Mesendoderm (in vitro differentiated cells): ENCODE measurements at regions not wholly inside any gene's neighbourhood (a gene's known extent, or its start where the extent isn't known, plus 50 kb on each side); places are given as distances from the start of the nearest gene placed in this dataset.
"Not testable (repeated sequence)": the region's sequence is repeated elsewhere in the genome, so short reads cannot be mapped to it uniquely, and the experiment has no call there.

Experiments
- DNase-seq: peaks from one replicate; pipeline ENCODE4 v3.0.0; 2013
- H2AK5ac ChIP-seq: 2 replicates; pipeline ENCODE4 v1.6.1; 2013; ENCODE audit warnings: low read length, inconsistent platforms
- H2BK120ac ChIP-seq: 2 replicates; pipeline ENCODE4 v1.6.1; 2013; ENCODE audit warnings: low read depth, mild to moderate bottlenecking, low read length, moderate library complexity, mixed read lengths
- H2BK15ac ChIP-seq: replicated peaks from 2 replicates; pipeline ENCODE4 v1.6.1; 2013; ENCODE audit warnings: low read depth, mild to moderate bottlenecking, moderate library complexity
- H2BK5ac ChIP-seq: 2 replicates; pipeline ENCODE4 v1.6.1; 2013; ENCODE audit warnings: low read length, inconsistent platforms
- H3K18ac ChIP-seq: 2 replicates; pipeline ENCODE4 v1.6.1; 2013; ENCODE audit warnings: mild to moderate bottlenecking, low read length, mixed read lengths
- H3K23ac ChIP-seq: one replicate; pipeline ENCODE4 v1.6.1; 2013; ENCODE audit warnings: low read length
- H3K27ac ChIP-seq: 2 replicates; pipeline ENCODE4 v1.5.1; 2013; ENCODE audit warnings: low read depth, mild to moderate bottlenecking, inconsistent platforms, low read length, moderate library complexity
- H3K27me3 ChIP-seq: 2 replicates; pipeline ENCODE4 v1.6.1; 2013; ENCODE audit warnings: low read length, control low read depth, mild to moderate bottlenecking, inconsistent platforms; ENCODE audit not compliant: insufficient read depth, poor library complexity
- H3K36me3 ChIP-seq: 2 replicates; pipeline ENCODE4 v1.6.1; 2013; ENCODE audit warnings: low read length, inconsistent platforms; ENCODE audit not compliant: control insufficient read depth, insufficient read depth
- H3K4ac ChIP-seq: one replicate; pipeline ENCODE4 v1.6.1; 2013; ENCODE audit warnings: low read depth, mild to moderate bottlenecking, low read length, moderate library complexity
- H3K4me1 ChIP-seq: 2 replicates; pipeline ENCODE4 v1.6.1; 2013; ENCODE audit warnings: low read depth, low read length, inconsistent platforms; ENCODE audit not compliant: control insufficient read depth
- H3K4me2 ChIP-seq: 2 replicates; pipeline ENCODE4 v1.6.1; 2013; ENCODE audit warnings: low read length
- H3K4me3 ChIP-seq: 2 replicates; pipeline ENCODE4 v1.5.1; 2013; ENCODE audit warnings: mild to moderate bottlenecking, low read length
- H3K56ac ChIP-seq: one replicate; pipeline ENCODE4 v1.6.1; 2013; ENCODE audit warnings: low read length
- H3K79me1 ChIP-seq: 2 replicates; pipeline ENCODE4 v1.6.1; 2013; ENCODE audit warnings: low read length, inconsistent platforms
- H3K79me2 ChIP-seq: 2 replicates; pipeline ENCODE4 v1.6.1; 2013; ENCODE audit warnings: mild to moderate bottlenecking, low read length; ENCODE audit not compliant: control insufficient read depth, insufficient read depth
- H3K9ac ChIP-seq: 2 replicates; pipeline ENCODE4 v1.6.1; 2013; ENCODE audit warnings: low read length, inconsistent platforms
- H4K5ac ChIP-seq: one replicate; pipeline ENCODE4 v1.6.1; 2013; ENCODE audit warnings: low read length
- H4K8ac ChIP-seq: one replicate; pipeline ENCODE4 v1.6.1; 2013; ENCODE audit warnings: low read depth, mild to moderate bottlenecking, control low read depth, low read length, moderate library complexity
- WGBS: extraction: QIAGEN DNeasy Blood & Tissue Kit; methylation state at CpG from one replicate; pipeline ENCODE4 v1.1.7; 2013; ENCODE audit warnings: low lambda C conversion rate, missing lambda C conversion rate; ENCODE audit not compliant: insufficient coverage; ENCODE audit errors: extremely low coverage; 5-methylcytosine and 5-hydroxymethylcytosine counted together

DNA sequence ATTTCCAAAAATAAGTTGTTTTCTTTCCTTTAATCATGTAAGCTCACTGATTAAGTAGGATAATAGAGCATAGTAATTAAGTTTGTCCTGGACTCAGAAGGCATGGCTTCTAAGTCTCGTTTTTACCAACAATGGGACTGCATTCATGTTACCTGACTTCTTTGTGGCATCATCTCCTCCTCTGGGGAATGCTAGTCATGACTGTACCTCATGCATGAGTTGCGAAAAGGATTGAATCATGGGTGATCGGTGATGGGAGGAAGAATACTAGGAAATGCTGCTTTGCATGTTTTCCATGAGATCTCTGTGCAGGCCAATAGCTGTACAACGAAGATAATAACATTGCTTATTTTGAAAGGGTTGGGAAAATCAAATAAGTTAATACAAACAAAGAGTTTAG lies 981.6 kb downstream of the CNTNAP5 start:
- H3K4me2 ChIP-seq: no peak overlapping the region
- WGBS: no CpG with 5 or more reads among the region's 4 CpGs
- H3K4me3 ChIP-seq: no peak overlapping the region
- no peaks in the 10 kb centered on the region for H3K79me1 ChIP-seq
- H3K4me1 ChIP-seq: no peaks in the 10 kb centered on the region
- H3K18ac ChIP-seq: no peak overlapping the region
- H3K36me3 ChIP-seq: no peaks in the 10 kb centered on the region
- H3K79me2 ChIP-seq: no peaks in the 10 kb centered on the region
- no peak overlapping the region for H2BK120ac ChIP-seq
- H3K27ac ChIP-seq: no peak overlapping the region
- H3K56ac ChIP-seq: no peak overlapping the region
- DNase-seq: no peak
- H3K23ac ChIP-seq: no peak overlapping the region
- no peak overlapping the region for H4K5ac ChIP-seq
- H2AK5ac ChIP-seq: no peak overlapping the region
- no peak overlapping the region for H2BK5ac ChIP-seq
- H3K27me3 ChIP-seq: no peaks in the 10 kb centered on the region
- H3K4ac ChIP-seq: no peak overlapping the region
- no peak overlapping the region for H3K9ac ChIP-seq
- no peak overlapping the region for H4K8ac ChIP-seq
- no peak overlapping the region for H2BK15ac ChIP-seq

- not testable (repeated sequence) for H2BK15ac ChIP-seq, H2BK120ac ChIP-seq, H3K9ac ChIP-seq, H3K79me1 ChIP-seq, H3K56ac ChIP-seq, H3K27me3 ChIP-seq, H3K27ac ChIP-seq, H3K4me3 ChIP-seq, H3K36me3 ChIP-seq, DNase-seq, H3K4me2 ChIP-seq, H4K5ac ChIP-seq, H3K18ac ChIP-seq, H3K4me1 ChIP-seq, H4K8ac ChIP-seq, H2BK5ac ChIP-seq, H3K79me2 ChIP-seq, H3K23ac ChIP-seq, H3K4ac ChIP-seq, H2AK5ac ChIP-seq
- no CpG with 5 or more reads among the region's 4 CpGs for WGBS
Observed at GRCh38 chr2:125028721-125029120, 1003.6 kb downstream of the CNTNAP5 start.

- no CpG with 5 or more reads among the region's 1 CpG for WGBS
- H4K8ac ChIP-seq: no peak overlapping the region
- H3K4ac ChIP-seq: no peak overlapping the region
- no peaks in the 10 kb centered on the region for H3K27me3 ChIP-seq
- H4K5ac ChIP-seq: no peak overlapping the region
- H2BK15ac ChIP-seq: no peak overlapping the region
- H2AK5ac ChIP-seq: no peak overlapping the region
- H2BK5ac ChIP-seq: no peak overlapping the region
- no peaks in the 10 kb centered on the region for H3K79me1 ChIP-seq
- no peaks in the 10 kb centered on the region for H3K36me3 ChIP-seq
- H2BK120ac ChIP-seq: no peak overlapping the region
- no peak overlapping the region for H3K4me3 ChIP-seq
- H3K23ac ChIP-seq: no peak overlapping the region
- H3K18ac ChIP-seq: no peak overlapping the region
- H3K4me2 ChIP-seq: no peak overlapping the region
- H3K9ac ChIP-seq: no peak overlapping the region
- no peak for DNase-seq
- no peaks in the 10 kb centered on the region for H3K79me2 ChIP-seq
- no peak overlapping the region for H3K56ac ChIP-seq
- H3K4me1 ChIP-seq: no peaks in the 10 kb centered on the region
- no peak overlapping the region for H3K27ac ChIP-seq
Observed at GRCh38 chr2:125033871-125034270, 1008.8 kb downstream of the CNTNAP5 start.

DNA sequence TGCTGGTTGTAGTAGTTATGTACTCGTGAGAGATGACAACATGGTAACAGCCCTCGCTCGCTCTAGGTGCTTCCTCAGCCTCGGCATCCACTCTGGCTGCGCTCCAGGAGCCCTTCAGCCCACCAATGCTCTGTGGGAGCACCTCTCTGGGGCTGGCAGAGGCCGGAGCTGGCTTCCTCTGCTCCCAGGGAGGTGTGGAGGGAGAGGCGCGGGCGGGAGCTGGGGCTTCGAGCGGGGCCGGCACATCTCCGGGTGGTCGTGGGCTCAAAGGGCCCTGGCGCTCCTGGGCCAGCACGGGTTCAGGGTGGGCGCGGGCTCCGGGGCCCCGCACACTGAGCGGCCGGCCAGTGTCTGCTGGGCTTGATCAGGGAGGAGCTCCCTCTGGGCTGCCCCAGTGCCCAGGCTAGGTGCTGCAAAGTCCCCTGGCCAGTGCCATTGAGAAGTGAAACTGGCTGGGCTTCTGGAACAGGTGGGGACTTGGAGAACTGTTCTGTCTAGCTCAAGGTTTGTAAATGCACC lies 1012.1 kb downstream of the CNTNAP5 start:
- no CpG with 5 or more reads among the region's 22 CpGs for WGBS
- H3K27me3 ChIP-seq: no peaks in the 10 kb centered on the region
- H3K9ac ChIP-seq: no peak overlapping the region
- no peaks in the 10 kb centered on the region for H3K79me2 ChIP-seq
- H3K56ac ChIP-seq: no peak overlapping the region
- no peaks in the 10 kb centered on the region for H3K4me1 ChIP-seq
- no peak overlapping the region for H3K18ac ChIP-seq
- no peak overlapping the region for H3K23ac ChIP-seq
- H4K8ac ChIP-seq: no peak overlapping the region
- no peaks in the 10 kb centered on the region for H3K79me1 ChIP-seq
- H2AK5ac ChIP-seq: no peak overlapping the region
- no peak overlapping the region for H2BK15ac ChIP-seq
- H3K36me3 ChIP-seq: no peaks in the 10 kb centered on the region
- H3K4me3 ChIP-seq: no peak overlapping the region
- no peak overlapping the region for H3K27ac ChIP-seq
- no peak overlapping the region for H2BK5ac ChIP-seq
- H3K4ac ChIP-seq: no peak overlapping the region
- no peak overlapping the region for H3K4me2 ChIP-seq
- no peak for DNase-seq
- no peak overlapping the region for H2BK120ac ChIP-seq
- no peak overlapping the region for H4K5ac ChIP-seq

- no peak overlapping the region for H2BK5ac ChIP-seq
Observed at GRCh38 chr2:125041846-125042245, 1016.8 kb downstream of the CNTNAP5 start.

GRCh38 chr2:125042727-125043126 lies 1017.6 kb downstream of the CNTNAP5 start:
- Histone ChIP-seq H3K79me1 (no peaks in the 10 kb centered on the region), H3K23ac (no peak overlapping the region), H3K4me3 (no peak overlapping the region), H3K4me2 (no peak overlapping the region), H4K8ac (no peak overlapping the region), H2BK120ac (no peak overlapping the region), H3K79me2 (no peaks in the 10 kb centered on the region), H3K36me3 (no peaks in the 10 kb centered on the region), H4K5ac (no peak overlapping the region), H3K9ac (no peak overlapping the region), H3K27me3 (no peaks in the 10 kb centered on the region), H2AK5ac (no peak overlapping the region), H3K4me1 (no peaks in the 10 kb centered on the region), H3K56ac (no peak overlapping the region), H3K18ac (no peak overlapping the region), H2BK5ac (no peak overlapping the region), H3K4ac (no peak overlapping the region), H2BK15ac (no peak overlapping the region), H3K27ac (no peak overlapping the region)
- DNase-seq: no peak

More at GRCh38 chr2:125041846-125042245, 1016.8 kb downstream of the CNTNAP5 start:
- Histone ChIP-seq H3K79me1 (no peaks in the 10 kb centered on the region), H4K8ac (no peak overlapping the region), H3K4me2 (no peak overlapping the region), H3K4ac (no peak overlapping the region), H2BK120ac (no peak overlapping the region), H2AK5ac (no peak overlapping the region), H3K56ac (no peak overlapping the region), H3K18ac (no peak overlapping the region), H3K23ac (no peak overlapping the region), H3K79me2 (no peaks in the 10 kb centered on the region), H4K5ac (no peak overlapping the region), H3K4me3 (no peak overlapping the region), H3K27ac (no peak overlapping the region), H3K36me3 (no peaks in the 10 kb centered on the region), H2BK15ac (no peak overlapping the region), H3K27me3 (no peaks in the 10 kb centered on the region), H3K4me1 (no peaks in the 10 kb centered on the region), H3K9ac (no peak overlapping the region)
- no CpG with 5 or more reads among the region's 2 CpGs for WGBS
- no peak for DNase-seq
